AML-193 (cell line): ENCODE measurements at regions not wholly inside any gene's neighbourhood (a gene's known extent, or its start where the extent isn't known, plus 50 kb on each side); places are given as distances from the start of the nearest gene placed in this dataset.
A peak's percentile ranks its signal among the peaks of the same experiment; 100 is the strongest.

Experiments
- DNase-seq, 2 experiments: peaks; one replicate each; lab custom pipeline; 2025; lab: John Stamatoyannopoulos, UW

DNA sequence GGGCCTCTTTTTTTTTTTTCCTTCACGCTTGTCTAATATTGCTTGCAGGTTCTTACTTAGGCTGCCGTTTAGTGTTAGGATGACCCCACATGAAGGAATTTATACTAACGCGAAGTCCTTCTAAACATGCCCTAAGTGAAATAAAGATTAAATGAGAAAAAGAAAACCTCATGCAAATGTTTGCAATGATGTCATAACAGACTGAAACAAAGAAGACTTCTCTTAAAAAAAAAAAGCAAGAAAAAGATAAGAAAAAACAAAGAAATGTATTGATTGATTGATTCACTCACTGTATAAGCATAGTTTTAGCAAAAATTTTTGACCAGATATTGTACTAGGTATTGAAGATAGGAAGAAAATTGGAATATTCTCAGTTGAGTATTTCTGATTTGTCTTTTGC is 418.2 kb downstream of the IRS2 start:
- no peak for DNase-seq

GRCh38 chr13:109366525-109366924 is 419.9 kb downstream of the IRS2 start:
- no peak for DNase-seq

DNA sequence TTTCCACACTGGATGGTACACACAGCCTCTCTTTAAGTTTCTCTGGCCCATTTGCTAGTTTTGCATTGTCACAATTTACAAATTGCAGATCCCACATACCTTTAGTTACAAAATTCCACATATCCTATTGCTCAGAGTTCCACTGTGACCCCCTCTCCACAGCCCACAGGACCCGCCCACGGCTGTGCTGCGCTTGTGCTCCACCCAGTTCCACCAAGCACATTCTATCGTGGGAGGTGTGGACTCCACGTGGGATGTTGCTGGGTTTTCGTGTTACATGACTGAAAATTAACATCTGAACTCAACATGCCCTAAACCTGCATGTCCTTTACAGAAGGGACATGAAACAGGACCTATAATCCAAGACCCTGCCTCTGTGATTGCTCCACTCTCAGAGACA is 423.0 kb downstream of the IRS2 start:
- DNase-seq, result no peak

DNA sequence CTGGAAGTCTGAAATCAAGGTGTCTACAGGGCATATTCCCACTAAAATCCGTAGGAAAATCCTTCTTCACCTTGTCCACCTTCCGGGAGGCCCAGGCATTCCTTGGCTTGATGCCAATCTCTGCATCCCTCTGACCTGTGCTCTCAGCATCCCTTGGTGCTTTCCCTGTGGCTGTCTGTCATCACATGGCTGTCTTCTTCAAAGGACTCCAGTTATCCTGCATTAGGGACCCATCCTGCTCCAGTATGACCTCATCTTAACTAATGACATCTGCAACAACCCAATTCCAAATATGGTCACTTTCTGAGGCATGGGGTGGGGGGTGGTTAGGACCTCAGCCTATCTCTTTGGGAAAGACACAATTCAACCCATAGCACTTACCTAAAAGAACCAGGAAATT is 423.8 kb downstream of the IRS2 start:
- DNase-seq, result no peak

- peak; percentile 86 to 88 for DNase-seq
Measured at GRCh38 chr13:109361562-109362289, 424.7 kb downstream of the IRS2 start.

- DNase-seq, result no peak
Measured at GRCh38 chr13:109357751-109358471, 428.5 kb downstream of the IRS2 start.

- DNase-seq, result no peak
Measured at GRCh38 chr13:109355875-109356434, 430.4 kb downstream of the IRS2 start.

DNA sequence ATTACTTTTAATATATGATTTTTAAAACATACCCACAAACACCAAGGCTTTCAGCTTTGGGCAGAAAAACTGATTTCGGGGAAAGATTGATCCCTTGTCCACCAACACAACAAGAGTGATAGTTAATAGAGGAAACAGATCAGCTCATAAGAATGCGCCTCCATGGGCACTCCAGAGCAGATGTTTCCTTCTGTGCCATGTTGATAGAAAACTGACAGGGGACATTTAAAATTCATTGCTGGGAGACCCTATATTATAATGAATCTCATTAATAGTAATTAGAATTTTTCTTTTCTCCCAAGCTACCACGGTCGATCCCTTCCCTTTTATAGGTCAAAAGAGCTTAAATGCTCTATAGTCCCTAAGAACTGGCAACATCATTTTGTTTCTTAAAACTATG is 431.2 kb downstream of the IRS2 start:
- no peak for DNase-seq

- DNase-seq, result no peak
Measured at GRCh38 chr13:109351236-109351635, 435.1 kb downstream of the IRS2 start.

DNA sequence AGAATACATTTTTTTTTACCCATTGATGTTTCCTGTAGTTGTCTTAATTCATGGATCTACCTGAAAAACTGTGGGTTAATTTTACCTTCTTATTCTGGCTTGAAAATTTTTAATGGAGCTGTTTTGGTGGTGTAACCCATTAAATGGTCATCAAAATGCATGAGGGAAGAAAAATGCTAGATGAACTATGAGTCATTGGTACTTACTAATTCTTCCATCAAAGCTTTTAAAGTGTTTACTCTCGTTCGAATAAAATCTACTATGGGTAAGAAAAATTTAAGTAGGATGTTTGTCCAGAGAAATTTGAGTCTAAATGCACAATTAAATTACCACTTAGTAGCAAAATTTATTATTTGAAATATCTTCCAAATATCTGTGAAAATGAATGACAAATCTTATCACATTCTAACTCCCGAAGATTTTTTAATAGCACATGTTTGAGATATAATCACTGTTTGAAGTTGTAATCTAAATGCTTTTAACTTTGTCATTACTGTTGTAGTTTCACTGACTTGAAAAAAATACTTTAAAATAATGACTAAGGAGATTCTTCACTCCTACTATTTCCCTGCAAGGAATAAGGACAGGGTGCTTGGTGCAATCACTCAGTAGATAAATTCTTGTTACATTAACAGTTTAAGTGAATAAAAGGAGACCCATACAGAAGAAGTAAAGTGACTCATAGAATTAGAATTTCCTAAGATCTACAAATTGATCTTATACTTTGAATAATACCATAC is 437.7 kb downstream of the IRS2 start:
- DNase-seq, result no peak

- DNase-seq, result no peak
Measured at GRCh38 chr13:109346060-109346459, 440.3 kb downstream of the IRS2 start.

GRCh38 chr13:109345433-109345941 is 440.9 kb downstream of the IRS2 start:
- no peak for DNase-seq

- DNase-seq, result no peak
Measured at GRCh38 chr13:109344552-109345157, 441.7 kb downstream of the IRS2 start.

DNA sequence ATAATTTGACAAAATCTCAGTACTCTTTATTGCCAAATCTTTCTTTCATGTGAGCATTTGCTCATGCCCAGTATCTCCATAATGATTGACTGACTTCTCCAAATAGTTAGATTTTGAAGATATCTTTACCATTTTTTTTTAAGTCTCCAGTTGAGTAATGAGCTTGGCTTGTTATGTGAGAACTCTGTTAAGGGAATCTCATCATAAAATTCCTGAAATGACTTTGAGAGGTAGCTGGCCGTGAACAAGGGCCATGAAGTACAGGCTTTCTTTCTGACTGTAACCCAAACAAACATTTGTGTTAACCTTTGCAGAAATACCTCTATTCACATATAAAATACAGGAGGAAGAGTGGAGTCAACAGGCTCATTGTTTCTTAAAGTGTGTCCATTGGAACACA is 449.7 kb downstream of the IRS2 start:
- DNase-seq, result no peak

DNA sequence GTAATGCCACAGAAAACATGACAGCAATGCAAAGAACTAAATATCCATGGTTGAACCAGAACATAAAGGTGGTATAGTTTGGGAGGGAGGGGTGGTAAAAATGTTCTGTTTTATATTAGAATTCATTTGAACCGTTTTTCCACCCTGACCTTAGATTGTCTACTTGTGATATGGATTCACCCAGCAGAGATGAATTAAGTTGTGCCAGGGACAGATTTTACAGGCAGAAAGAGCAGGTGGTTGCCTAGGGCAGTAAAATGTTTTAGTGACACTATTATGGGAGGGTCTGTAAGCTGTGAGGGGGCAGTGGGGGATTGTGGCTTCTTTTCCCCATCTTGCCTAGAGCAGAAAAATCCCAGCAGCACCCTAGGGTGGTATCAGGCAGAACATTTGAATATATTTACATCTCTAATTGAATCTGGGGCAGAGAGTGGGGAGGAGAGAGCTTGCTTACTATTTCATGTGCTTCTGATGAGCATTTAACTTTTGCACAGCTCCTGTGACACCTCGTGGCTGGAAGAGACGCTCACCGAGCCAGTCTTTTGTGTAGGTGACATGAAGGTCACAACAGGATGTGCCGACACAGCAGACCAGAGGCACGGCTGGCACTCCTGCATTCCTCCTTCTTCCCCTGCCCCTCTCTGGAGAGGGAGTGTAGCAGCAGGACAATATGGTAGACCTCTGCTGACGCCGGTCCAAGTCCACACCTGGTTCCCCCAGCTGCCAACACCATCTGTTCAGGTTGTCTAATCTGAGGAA is 452.3 kb downstream of the IRS2 start:
- no peak for DNase-seq

GRCh38 chr13:109332506-109333499 is 453.6 kb downstream of the IRS2 start:
- no peak for DNase-seq

DNA sequence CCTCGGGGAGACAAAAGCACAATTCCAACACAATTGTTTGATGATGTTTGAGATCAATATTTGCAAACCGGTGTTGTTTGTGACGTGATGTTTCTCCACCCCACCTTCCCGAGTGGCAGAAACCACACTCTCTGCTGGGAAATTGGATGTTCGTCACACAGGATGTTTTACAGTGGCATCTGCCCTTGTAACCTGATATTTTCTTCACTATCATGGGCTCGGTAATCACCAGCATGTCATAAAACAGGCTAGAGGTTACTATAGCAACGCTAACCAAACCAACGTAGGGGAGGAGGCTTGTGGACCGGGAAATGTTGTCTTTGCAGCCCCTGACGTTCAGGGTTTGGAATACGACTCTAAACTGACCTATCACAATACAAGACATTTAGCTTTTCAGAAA is 454.5 kb downstream of the IRS2 start:
- no peak for DNase-seq

GRCh38 chr13:109331011-109331433 is 455.4 kb downstream of the IRS2 start:
- no peak for DNase-seq

GRCh38 chr13:109330123-109330522 is 456.3 kb downstream of the IRS2 start:
- no peak for DNase-seq

DNA sequence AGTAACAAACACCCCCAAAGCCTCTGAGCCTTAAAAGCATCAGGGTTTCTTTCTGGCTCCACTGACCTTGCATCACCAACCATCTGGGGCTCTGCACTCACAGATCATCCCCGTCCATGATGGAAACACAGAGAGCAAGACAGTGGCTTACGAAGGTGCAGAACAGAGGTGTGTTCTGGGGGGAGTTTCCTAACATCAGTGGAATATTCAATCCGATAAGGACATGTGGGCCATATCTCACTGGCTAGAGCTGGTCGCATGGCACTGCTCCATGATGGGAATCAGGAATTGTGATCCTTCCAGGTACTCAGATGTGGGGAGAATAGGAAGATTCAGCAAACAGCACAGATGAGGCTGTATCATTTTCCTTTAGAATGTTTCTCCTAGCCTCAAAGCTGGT is 457.2 kb downstream of the IRS2 start:
- no peak for DNase-seq
